IMR-90 (cell line): ENCODE measurements at regions not wholly inside any gene's neighbourhood (a gene's known extent, or its start where the extent isn't known, plus 50 kb on each side); places are given as distances from the start of the nearest gene placed in this dataset.

ENCODE experiments used
- CEBPB ChIP-seq: IDR thresholded peaks from 2 replicates; pipeline ENCODE4 v1.6.1; 2012; ENCODE audit warnings: low read depth, low read length, improper control_type of control experiment
- MAFK ChIP-seq: IDR thresholded peaks from 2 replicates; pipeline ENCODE4 v1.6.1; 2012; ENCODE audit warnings: low read depth, low read length, improper control_type of control experiment
- POLR2A ChIP-seq: IDR thresholded peaks from 2 replicates; pipeline ENCODE4 v1.6.1; 2012; ENCODE audit warnings: mild to moderate bottlenecking, low read depth, low read length
- SMC3 ChIP-seq: fragments of 150-350 bp; IDR thresholded peaks from 2 replicates; pipeline ENCODE4 v1.6.1; 2016; ENCODE audit warnings: low read depth, mild to moderate bottlenecking, antibody characterized with exemption, low read length, moderate library complexity
- TF ChIP-seq, protein P1 (sequence below): conservative IDR thresholded peaks from 2 replicates; pipeline ENCODE4 v1.5.1; 2012; ENCODE audit warnings: mild to moderate bottlenecking, low read depth, low read length, improper control_type of control experiment

DNA sequence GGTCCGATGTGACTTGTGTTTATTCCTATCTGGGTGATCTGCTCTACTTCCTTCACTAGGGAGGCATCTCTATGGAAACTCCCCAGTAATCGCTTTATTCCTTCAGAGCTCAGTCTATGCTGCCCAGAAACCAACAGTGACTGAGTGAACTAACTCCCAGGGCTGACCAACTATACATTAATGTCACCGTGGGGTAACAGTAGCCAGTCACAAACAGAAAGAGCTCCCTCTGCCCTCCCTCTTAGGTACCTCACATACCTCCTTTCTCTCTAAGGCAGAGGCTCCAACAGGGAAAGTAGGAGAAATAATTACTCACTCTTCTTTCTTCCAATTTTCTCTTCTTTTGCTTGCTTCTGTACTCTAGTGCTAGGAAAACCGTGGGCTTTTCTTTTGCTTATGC is 855.0 kb downstream of the REEP3 start:
- TF ChIP-seq, protein P1, sequence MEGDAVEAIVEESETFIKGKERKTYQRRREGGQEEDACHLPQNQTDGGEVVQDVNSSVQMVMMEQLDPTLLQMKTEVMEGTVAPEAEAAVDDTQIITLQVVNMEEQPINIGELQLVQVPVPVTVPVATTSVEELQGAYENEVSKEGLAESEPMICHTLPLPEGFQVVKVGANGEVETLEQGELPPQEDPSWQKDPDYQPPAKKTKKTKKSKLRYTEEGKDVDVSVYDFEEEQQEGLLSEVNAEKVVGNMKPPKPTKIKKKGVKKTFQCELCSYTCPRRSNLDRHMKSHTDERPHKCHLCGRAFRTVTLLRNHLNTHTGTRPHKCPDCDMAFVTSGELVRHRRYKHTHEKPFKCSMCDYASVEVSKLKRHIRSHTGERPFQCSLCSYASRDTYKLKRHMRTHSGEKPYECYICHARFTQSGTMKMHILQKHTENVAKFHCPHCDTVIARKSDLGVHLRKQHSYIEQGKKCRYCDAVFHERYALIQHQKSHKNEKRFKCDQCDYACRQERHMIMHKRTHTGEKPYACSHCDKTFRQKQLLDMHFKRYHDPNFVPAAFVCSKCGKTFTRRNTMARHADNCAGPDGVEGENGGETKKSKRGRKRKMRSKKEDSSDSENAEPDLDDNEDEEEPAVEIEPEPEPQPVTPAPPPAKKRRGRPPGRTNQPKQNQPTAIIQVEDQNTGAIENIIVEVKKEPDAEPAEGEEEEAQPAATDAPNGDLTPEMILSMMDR, result no peak
- TF ChIP-seq POLR2A (no peak), MAFK (no peak), SMC3 (no peak), CEBPB (no peak)
